ENCODE measurements at regions not wholly inside any gene's neighbourhood (a gene's known extent, or its start where the extent isn't known, plus 50 kb on each side); places are given as distances from the start of the nearest gene placed in this dataset.
"Not testable (repeated sequence)": the region's sequence is repeated elsewhere in the genome, so short reads cannot be mapped to it uniquely, and the experiment has no call there.

DNA sequence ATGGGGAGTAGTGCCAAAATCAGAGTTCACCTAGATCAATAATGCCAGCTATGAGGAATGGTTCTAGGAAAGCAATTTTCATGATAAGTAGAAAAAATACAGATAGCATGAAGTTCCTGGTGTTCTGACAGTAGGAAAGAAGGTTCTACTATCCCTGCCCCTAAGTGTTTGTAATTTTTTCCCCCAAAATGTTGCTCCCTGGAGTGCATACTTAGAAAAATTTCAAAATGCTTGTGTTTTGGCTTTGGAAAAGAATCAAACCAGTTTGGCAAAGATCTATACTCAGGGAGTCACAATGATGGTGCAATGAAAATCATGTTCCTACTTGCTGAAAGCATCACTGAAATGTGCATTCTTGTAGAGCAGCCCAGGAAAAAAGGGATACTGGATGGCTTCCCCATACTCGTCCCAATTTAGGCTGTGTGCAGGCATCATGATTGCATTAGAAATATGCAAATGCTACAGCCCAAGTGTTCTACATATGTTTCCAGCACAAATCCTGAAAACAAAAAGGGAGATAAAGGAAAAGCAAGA, 74.7 kb downstream of the LPAR4 start:
- TF ChIP-seq JUND (IDR thresholded peaks at IDR 0.05; ENCODE audit: low read depth), result no peak
- in situ Hi-C loops (cut with HindIII; ENCODE audit: low pct_unique_long_range_greater_than_20kb, low sequenced_read_pairs), result no loop called here
- no peak for DNase-seq (ENCODE audit: low read depth in 1 of 2, low spot score in 1 of 2)

GRCh38 chrX:78831523-78831922, 84.0 kb downstream of the LPAR4 start:
- in situ Hi-C loops (cut with HindIII; ENCODE audit: low pct_unique_long_range_greater_than_20kb, low sequenced_read_pairs), result no loop called here
- DNase-seq (ENCODE audit: low read depth in 1 of 2, low spot score in 1 of 2), result no peak
- TF ChIP-seq JUND (IDR thresholded peaks at IDR 0.05; ENCODE audit: low read depth), result no peak

DNA sequence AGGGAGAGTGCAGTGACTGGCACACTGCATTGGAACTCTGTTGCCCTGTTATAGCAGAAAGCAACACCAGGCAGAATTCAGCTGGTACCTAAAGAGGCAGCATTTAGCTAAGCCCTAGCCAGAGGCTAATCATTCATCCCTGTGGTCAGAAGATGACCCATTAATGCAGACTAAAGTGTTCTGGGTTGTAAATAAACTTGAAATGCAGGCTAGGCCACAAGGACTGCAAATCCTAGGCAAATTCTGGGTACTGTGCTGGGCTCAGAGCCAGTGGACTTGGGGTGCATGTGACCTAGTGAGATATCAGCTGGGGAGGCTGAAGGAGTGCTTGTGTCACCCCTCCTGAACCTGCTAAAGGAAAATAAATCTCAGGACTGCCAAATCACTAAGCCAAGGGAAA, 91.2 kb downstream of the LPAR4 start:
- DNase-seq (ENCODE audit: low read depth in 1 of 2, low spot score in 1 of 2), result peak in 1 of 2 experiments; percentile 87
- no peak for TF ChIP-seq JUND (IDR thresholded peaks at IDR 0.05; ENCODE audit: low read depth)
- in situ Hi-C loops (cut with HindIII; ENCODE audit: low pct_unique_long_range_greater_than_20kb, low sequenced_read_pairs), result no loop called here

DNA sequence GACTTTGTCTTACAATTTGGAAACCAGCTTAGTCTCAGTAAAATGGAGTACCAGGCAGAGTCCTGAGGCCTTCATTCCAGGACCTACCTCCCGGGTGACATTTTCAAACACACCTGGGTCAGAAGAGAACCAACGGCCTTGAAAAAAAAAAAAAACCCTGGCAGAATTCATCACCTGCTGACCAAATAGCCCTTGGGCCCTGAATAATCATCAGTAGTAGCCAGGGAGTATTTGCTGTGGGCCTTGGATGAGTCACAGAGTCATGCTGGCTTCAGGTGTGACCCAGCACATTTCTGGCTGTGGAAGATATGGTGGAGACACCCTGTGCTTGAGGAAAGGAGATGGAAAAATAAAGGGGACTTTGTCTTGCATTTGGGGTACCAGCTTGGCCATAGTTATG, 92.2 kb downstream of the LPAR4 start:
- in situ Hi-C loops (cut with HindIII; ENCODE audit: low pct_unique_long_range_greater_than_20kb, low sequenced_read_pairs), result no loop called here
- TF ChIP-seq JUND (IDR thresholded peaks at IDR 0.05; ENCODE audit: low read depth), result no peak; the same call in 1 of the 2 replicates
- DNase-seq (ENCODE audit: low read depth in 1 of 2, low spot score in 1 of 2), result peak in 1 of 2 experiments; percentile 86

DNA sequence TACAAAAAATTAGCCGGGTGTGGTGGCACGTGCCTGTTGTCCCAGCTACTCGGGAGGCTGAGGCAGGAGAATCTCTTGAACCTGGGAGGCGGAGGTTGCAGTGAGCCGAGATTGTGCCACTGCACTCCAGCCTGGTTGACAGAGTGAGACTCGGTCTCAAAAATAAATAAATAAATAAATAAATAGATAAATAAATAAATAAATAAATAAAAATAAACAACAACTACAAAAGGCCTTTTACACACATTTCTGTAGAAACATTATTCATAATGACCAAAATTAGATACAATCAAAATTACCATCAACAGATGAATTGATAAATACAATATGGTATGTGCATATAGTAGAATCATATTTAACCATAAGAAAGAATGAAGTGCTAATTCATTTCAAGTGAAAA, 96.7 kb downstream of the LPAR4 start:
- in situ Hi-C loops (cut with HindIII; ENCODE audit: low pct_unique_long_range_greater_than_20kb, low sequenced_read_pairs); DNase-seq (ENCODE audit: low read depth in 1 of 2, low spot score in 1 of 2): not testable (repeated sequence)

DNA sequence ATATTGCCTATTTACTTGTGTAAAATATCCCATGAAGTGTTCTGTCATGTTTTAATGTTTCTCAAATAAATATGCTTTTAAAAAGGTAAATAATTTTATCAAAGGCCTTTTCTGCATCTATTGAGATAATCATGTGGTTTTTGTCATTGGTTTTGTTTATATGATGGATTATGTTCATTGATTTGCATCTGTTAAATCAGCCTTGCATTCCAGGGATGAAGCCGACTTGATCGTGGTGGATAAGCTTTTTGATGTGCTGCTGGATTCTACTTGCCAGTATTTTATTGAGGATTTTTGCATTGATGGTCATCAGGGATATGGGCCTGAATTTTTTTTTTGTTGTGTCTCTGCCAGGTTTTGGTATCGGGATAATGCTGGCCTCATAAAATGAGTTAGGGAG, 63.9 kb upstream of the P2RY10 start:
- peak; percentile 94 for TF ChIP-seq JUND (IDR thresholded peaks at IDR 0.05; ENCODE audit: low read depth)
- in situ Hi-C loops (cut with HindIII; ENCODE audit: low pct_unique_long_range_greater_than_20kb, low sequenced_read_pairs), result not testable (repeated sequence)
- peak in 1 of 2 experiments; percentile 44 for DNase-seq (ENCODE audit: low read depth in 1 of 2, low spot score in 1 of 2)

DNA sequence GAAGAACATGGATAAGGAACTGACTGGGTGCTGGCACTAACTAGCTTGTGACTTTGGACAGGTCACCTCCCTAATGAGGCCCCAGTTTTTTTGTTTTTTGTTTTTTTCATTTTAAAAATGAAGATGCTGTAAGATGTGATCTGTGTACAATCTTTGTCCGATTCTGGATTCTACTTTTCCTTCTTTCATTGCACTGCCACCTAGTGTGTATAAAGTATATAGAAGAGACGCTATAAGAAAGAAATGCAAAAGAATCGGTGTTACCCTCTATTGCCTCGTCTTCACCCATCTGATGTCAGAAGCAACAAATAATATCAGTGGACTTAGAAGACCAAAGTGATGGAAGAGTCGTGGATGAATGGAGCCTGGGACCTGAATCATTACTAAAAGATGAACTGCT, 58.6 kb upstream of the P2RY10 start:
- no peak for TF ChIP-seq JUND (IDR thresholded peaks at IDR 0.05; ENCODE audit: low read depth)
- peak in 1 of 2 experiments; percentile 38 for DNase-seq (ENCODE audit: low read depth in 1 of 2, low spot score in 1 of 2)
- in situ Hi-C loops (cut with HindIII; ENCODE audit: low pct_unique_long_range_greater_than_20kb, low sequenced_read_pairs), result no loop called here
